HepG2 (cell line): ENCODE measurements at regions not wholly inside any gene's neighbourhood (a gene's known extent, or its start where the extent isn't known, plus 50 kb on each side); places are given as distances from the start of the nearest gene placed in this dataset.

Experiments
- BCLAF1 ChIP-seq: fragments of 450-650 bp; IDR thresholded peaks from 2 replicates; pipeline ENCODE4 v1.6.1; 2017; ENCODE audit warnings: mild to moderate bottlenecking
- CAMTA2 ChIP-seq: sonication (generic); formaldehyde crosslinking; IDR thresholded peaks from 2 replicates; pipeline ENCODE4 v1.4.0; 2020; ENCODE audit warnings: mild to moderate bottlenecking, missing genetic modification reagents, borderline replicate concordance
- FIP1L1 ChIP-seq: fragments of 200-400 bp; formaldehyde crosslinking; IDR thresholded peaks from 2 replicates; pipeline ENCODE4 v1.6.1; 2018; ENCODE audit warnings: low read depth, mild to moderate bottlenecking, low read length, moderate library complexity, borderline replicate concordance; ENCODE audit not compliant: insufficient read depth
- GZF1 ChIP-seq: sonication (generic); formaldehyde crosslinking; IDR thresholded peaks from 2 replicates; pipeline ENCODE4 v1.5.1; 2020; ENCODE audit warnings: mild to moderate bottlenecking, missing genetic modification reagents
- MED1 ChIP-seq: sonication (generic); formaldehyde crosslinking; IDR thresholded peaks from 2 replicates; pipeline ENCODE4 v1.4.0; 2020; ENCODE audit warnings: missing genetic modification reagents
- MIXL1 ChIP-seq: IDR thresholded peaks from 2 replicates; pipeline ENCODE4 v1.6.1; 2016
- MTF1 ChIP-seq: sonication (generic); formaldehyde crosslinking; IDR thresholded peaks from 2 replicates; pipeline ENCODE4 v1.5.0; 2020; ENCODE audit warnings: missing genetic modification reagents
- NFKBIZ ChIP-seq: IDR thresholded peaks from 2 replicates; pipeline ENCODE4 v1.6.1; 2018; ENCODE audit warnings: missing genetic modification reagents, missing compliant biosample characterization
- PAF1 ChIP-seq: IDR thresholded peaks from 2 replicates; pipeline ENCODE4 v1.6.1; 2016; ENCODE audit warnings: missing genetic modification reagents, missing compliant biosample characterization
- PHF20 ChIP-seq: sonication (generic); formaldehyde crosslinking; IDR thresholded peaks from 2 replicates; pipeline ENCODE4 v1.5.0; 2020; ENCODE audit warnings: mild to moderate bottlenecking, missing genetic modification reagents
- POLR2AphosphoS2 ChIP-seq: IDR thresholded peaks from 2 replicates; pipeline ENCODE4 v1.6.1; 2011; ENCODE audit warnings: low read depth, low read length, improper control_type of control experiment
- SMYD3 ChIP-seq: sonication (generic); formaldehyde crosslinking; IDR thresholded peaks from 2 replicates; pipeline ENCODE4 v1.8.1; 2023; ENCODE audit warnings: mild to moderate bottlenecking, missing genetic modification reagents
- SRY ChIP-seq: sonication (generic); formaldehyde crosslinking; IDR thresholded peaks from 2 replicates; pipeline ENCODE4 v1.8.0; 2022; ENCODE audit warnings: mild to moderate bottlenecking, missing genetic modification reagents
- TARDBP ChIP-seq: sonication (generic); formaldehyde crosslinking; IDR thresholded peaks from 2 replicates; pipeline ENCODE4 v1.8.0; 2022; ENCODE audit warnings: mild to moderate bottlenecking, missing genetic modification reagents
- THAP9 ChIP-seq: sonication (generic); formaldehyde crosslinking; IDR thresholded peaks from 2 replicates; pipeline ENCODE4; 2020; ENCODE audit warnings: missing genetic modification reagents, mild to moderate bottlenecking, borderline replicate concordance
- TRAFD1 ChIP-seq: sonication (generic); formaldehyde crosslinking; IDR thresholded peaks from 2 replicates; pipeline ENCODE4 v1.5.1; 2020; ENCODE audit warnings: missing genetic modification reagents, mild to moderate bottlenecking, borderline replicate concordance
- ZFP82 ChIP-seq: sonication (generic); formaldehyde crosslinking; IDR thresholded peaks from 2 replicates; pipeline ENCODE4 v1.5.1; 2020; ENCODE audit warnings: mild to moderate bottlenecking, missing genetic modification reagents, borderline replicate concordance
- ZNF260 ChIP-seq: sonication (generic); formaldehyde crosslinking; IDR thresholded peaks from 2 replicates; pipeline ENCODE4 v1.4.0; 2020; ENCODE audit warnings: missing genetic modification reagents, low read depth, mild to moderate bottlenecking, borderline replicate concordance
- ZNF263 ChIP-seq: sonication (generic); formaldehyde crosslinking; IDR thresholded peaks from 2 replicates; pipeline ENCODE4 v1.4.0; 2020; ENCODE audit warnings: missing genetic modification reagents
- ZNF264 ChIP-seq: sonication (generic); formaldehyde crosslinking; IDR thresholded peaks from 2 replicates; pipeline ENCODE4 v1.4.0; 2020; ENCODE audit warnings: missing genetic modification reagents
- ZNF367 ChIP-seq: sonication (generic); formaldehyde crosslinking; IDR thresholded peaks from 2 replicates; pipeline ENCODE4 v1.4.0; 2020; ENCODE audit warnings: missing genetic modification reagents, borderline replicate concordance
- ZNF501 ChIP-seq: sonication (generic); formaldehyde crosslinking; IDR thresholded peaks from 2 replicates; pipeline ENCODE4 v1.5.1; 2020; ENCODE audit warnings: mild to moderate bottlenecking, moderate library complexity, missing genetic modification reagents
- ZNF713 ChIP-seq: sonication (generic); formaldehyde crosslinking; IDR thresholded peaks from 2 replicates; pipeline ENCODE4 v1.4.0; 2020; ENCODE audit warnings: mild to moderate bottlenecking, missing genetic modification reagents
- ZNF83 ChIP-seq: sonication (generic); formaldehyde crosslinking; IDR thresholded peaks from 2 replicates; pipeline ENCODE4 v1.4.0; 2020; ENCODE audit warnings: missing genetic modification reagents, mild to moderate bottlenecking, borderline replicate concordance
- ZSCAN29 ChIP-seq: sonication (generic); formaldehyde crosslinking; conservative IDR thresholded peaks from 2 replicates; pipeline ENCODE4 v1.4.0; 2020; ENCODE audit warnings: mild to moderate bottlenecking, missing genetic modification reagents

- TF ChIP-seq SMYD3 (CRISPR knock-in tag) = no peak
- peak; percentile 57; the same call in 1 of the 2 replicates for TF ChIP-seq ZNF713 (CRISPR knock-in tag)
- TF ChIP-seq ZNF501 (CRISPR knock-in tag) = no peak
- no peak for TF ChIP-seq MED1 (CRISPR knock-in tag)
- no peak for TF ChIP-seq ZNF264 (CRISPR knock-in tag)
- no peak for TF ChIP-seq FIP1L1
- no peak for TF ChIP-seq TARDBP (CRISPR knock-in tag)
- no peak for TF ChIP-seq NFKBIZ
- TF ChIP-seq GZF1 (CRISPR knock-in tag) = no peak
- no peak for TF ChIP-seq POLR2AphosphoS2
- no peak for TF ChIP-seq MIXL1 (CRISPR knock-in tag)
- TF ChIP-seq ZFP82 = no peak
- TF ChIP-seq MTF1 (CRISPR knock-in tag) = no peak
- no peak; the same call in 1 of the 2 replicates for TF ChIP-seq THAP9 (CRISPR knock-in tag)
- no peak for TF ChIP-seq PAF1 (CRISPR knock-in tag)
- TF ChIP-seq SRY = no peak
- TF ChIP-seq ZSCAN29 (CRISPR knock-in tag) = no peak
- no peak for TF ChIP-seq TRAFD1 (CRISPR knock-in tag)
- no peak for TF ChIP-seq ZNF260 (CRISPR knock-in tag)
- no peak for TF ChIP-seq ZNF83 (CRISPR knock-in tag)
- no peak for TF ChIP-seq CAMTA2 (CRISPR knock-in tag)
- no peak for TF ChIP-seq BCLAF1
- TF ChIP-seq PHF20 = no peak
- no peak for TF ChIP-seq ZNF263
- TF ChIP-seq ZNF367 (CRISPR knock-in tag) = no peak
Observed at GRCh38 chr6:141394565-141395051, 738.1 kb upstream of the GJE1 start (continued).
